Cardiac muscle cell (in vitro differentiated cells and primary cell): ENCODE measurements at regions not wholly inside any gene's neighbourhood (a gene's known extent, or its start where the extent isn't known, plus 50 kb on each side); places are given as distances from the start of the nearest gene placed in this dataset.

Source experiments
- DNase-seq, 2 donors: peaks; one replicate each; pipeline versions ENCODE4 v3.0.0 to v3.0.0-alpha.2; 2010 to 2017; ENCODE audit warnings: low read depth in 1 of 2, low spot score in 1 of 2
- H3K27ac ChIP-seq: fragments of 200-600 bp; sonication (generic); 2 replicates; pipeline ENCODE4 v1.5.1; 2016
- H3K27me3 ChIP-seq: fragments of 200-600 bp; sonication (generic); 2 replicates; pipeline ENCODE4 v1.6.0; 2016; ENCODE audit warnings: control low read depth
- H3K36me3 ChIP-seq: fragments of 200-600 bp; sonication (generic); 2 replicates; pipeline ENCODE4 v1.5.1; 2016; ENCODE audit warnings: control low read depth
- H3K4me1 ChIP-seq: fragments of 200-600 bp; sonication (generic); 2 replicates; pipeline ENCODE4 v1.8.1; 2017; ENCODE audit warnings: low read depth, mild to moderate bottlenecking, mixed run types
- H3K4me3 ChIP-seq: fragments of 200-600 bp; sonication (generic); 2 replicates; pipeline ENCODE4 v1.5.1; 2016; ENCODE audit warnings: mild to moderate bottlenecking
- H3K9me3 ChIP-seq: fragments of 200-600 bp; sonication (generic); 2 replicates; pipeline ENCODE4 v1.5.1; 2017; ENCODE audit warnings: low read depth, mild to moderate bottlenecking, control low read depth
- TF ChIP-seq, protein P1 (sequence below): IDR thresholded peaks from 2 replicates; pipeline ENCODE4 v1.5.1; 2012; ENCODE audit warnings: low read depth, mild to moderate bottlenecking, low read length

DNA sequence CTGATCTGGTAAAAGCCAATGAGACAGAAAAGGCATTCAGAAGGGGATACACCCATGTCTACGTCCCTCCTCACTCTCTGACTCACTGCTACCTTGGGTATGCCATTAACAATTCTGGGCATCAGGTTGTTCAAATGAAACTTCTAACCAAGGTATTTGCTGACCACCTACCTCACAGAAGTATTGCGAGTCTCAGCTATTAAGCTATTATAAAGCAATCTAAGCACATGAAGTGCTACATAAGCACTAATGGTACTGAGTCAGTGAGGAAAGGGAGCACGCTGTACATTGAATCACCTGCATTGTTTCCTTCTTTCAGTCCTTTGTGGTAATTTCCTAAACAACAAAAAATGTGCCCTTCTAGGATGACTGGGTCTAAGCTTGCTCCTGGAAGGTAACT, 62.8 kb upstream of the CCDC91 start:
- Histone ChIP-seq H3K27me3 (no peaks in the 10 kb centered on the region), H3K4me1 (no peaks in the 10 kb centered on the region), H3K36me3 (no peaks in the 10 kb centered on the region), H3K4me3 (no peak overlapping the region), H3K9me3 (no peaks in the 10 kb centered on the region), H3K27ac (no peak overlapping the region)
- TF ChIP-seq, protein P1, sequence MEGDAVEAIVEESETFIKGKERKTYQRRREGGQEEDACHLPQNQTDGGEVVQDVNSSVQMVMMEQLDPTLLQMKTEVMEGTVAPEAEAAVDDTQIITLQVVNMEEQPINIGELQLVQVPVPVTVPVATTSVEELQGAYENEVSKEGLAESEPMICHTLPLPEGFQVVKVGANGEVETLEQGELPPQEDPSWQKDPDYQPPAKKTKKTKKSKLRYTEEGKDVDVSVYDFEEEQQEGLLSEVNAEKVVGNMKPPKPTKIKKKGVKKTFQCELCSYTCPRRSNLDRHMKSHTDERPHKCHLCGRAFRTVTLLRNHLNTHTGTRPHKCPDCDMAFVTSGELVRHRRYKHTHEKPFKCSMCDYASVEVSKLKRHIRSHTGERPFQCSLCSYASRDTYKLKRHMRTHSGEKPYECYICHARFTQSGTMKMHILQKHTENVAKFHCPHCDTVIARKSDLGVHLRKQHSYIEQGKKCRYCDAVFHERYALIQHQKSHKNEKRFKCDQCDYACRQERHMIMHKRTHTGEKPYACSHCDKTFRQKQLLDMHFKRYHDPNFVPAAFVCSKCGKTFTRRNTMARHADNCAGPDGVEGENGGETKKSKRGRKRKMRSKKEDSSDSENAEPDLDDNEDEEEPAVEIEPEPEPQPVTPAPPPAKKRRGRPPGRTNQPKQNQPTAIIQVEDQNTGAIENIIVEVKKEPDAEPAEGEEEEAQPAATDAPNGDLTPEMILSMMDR: no peak
- no peak for DNase-seq

DNA sequence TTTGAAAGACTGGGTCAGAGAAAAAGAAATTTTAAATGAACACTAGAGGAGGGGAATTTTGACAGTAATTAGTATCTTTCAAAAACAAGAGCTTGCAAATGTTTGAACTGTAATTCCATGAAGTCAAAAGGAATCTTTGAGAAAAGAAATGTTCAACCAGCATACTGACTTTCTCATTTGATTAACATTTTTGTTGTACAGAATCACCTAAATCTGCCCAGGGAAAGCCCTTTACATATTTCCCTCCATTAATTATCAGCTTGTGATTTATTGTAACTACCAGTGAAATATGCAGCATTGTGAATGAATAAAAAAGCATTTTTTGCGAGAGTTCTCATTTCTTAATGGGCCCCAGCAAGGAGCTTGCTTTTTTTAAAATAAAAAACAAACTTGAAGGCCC, 61.2 kb upstream of the CCDC91 start:
- no peaks in the 10 kb centered on the region for H3K36me3 ChIP-seq
- no peak for DNase-seq
- TF ChIP-seq, protein P1: no peak
- H3K4me1 ChIP-seq: no peaks in the 10 kb centered on the region
- H3K27me3 ChIP-seq: no peaks in the 10 kb centered on the region
- H3K27ac ChIP-seq: no peak overlapping the region
- H3K4me3 ChIP-seq: no peak overlapping the region
- H3K9me3 ChIP-seq: no peaks in the 10 kb centered on the region

DNA sequence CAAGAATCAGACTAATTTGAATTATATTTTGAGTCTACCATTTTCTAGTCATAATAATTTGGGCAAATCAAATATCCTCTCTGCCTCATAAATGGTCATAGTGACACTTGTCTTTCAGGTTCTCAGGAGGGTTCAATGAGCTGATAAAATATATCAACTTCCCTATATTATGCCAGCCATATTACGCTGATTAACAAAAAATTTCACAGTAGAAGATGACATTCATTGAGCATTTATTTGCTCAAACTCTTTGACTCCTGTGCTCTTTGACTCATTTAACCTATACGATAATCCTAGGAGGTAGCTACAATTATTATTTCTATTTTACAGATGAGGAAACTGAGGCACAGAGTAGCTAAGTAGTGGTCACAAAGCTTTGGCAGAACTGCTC, 60.0 kb upstream of the CCDC91 start:
- TF ChIP-seq, protein P1: no peak

DNA sequence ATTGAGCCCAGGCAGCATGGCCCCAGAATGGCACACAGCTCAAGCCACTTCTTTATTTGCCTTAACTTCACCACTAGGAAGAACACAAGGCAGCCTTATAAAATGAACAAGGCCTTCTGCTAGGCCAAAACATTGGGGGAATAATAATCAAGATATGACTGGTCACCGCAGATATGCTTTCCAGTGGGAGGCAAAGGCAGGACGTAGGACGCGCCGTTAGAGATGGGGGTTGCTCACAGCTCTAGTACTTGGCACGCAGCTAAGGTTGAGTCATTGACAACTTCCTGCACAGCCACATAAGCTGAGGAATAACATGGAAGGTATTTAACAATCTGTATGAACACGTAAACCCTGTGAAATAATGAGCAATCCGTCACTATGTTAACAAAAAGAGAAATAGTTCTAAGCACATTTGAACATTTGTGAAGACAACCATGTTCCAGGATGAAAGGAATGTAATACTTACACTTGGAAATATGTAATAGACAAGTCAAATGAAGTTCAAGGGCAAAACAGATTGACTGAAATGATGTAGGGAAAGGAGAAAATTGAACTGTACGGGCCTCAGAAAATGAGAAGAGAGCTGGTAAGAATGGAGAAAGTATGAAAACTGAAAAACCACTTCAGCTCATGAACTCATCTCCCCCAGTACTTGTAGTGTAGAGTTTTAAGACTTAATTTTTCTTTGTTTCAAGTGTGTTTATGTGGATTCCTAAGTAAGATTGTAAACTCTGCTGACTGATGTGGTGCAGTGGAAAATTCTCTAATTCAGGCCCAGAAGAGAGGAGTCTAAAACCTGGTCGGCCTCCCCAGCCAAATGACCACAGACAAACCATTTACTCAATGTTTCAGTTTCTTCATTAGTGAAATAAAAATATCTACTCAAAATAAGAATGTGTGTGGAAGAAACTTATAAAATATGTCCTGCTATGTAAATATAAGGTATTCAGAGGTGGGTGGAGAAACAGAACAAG, 59.3 kb upstream of the CCDC91 start:
- TF ChIP-seq, protein P1: no peak
- no peaks in the 10 kb centered on the region for H3K27me3 ChIP-seq
- DNase-seq: peak in 1 of 2 donors; percentile 100
- H3K4me3 ChIP-seq: no peak overlapping the region
- H3K27ac ChIP-seq: no peak overlapping the region
- H3K4me1 ChIP-seq: no peaks in the 10 kb centered on the region
- no peaks in the 10 kb centered on the region for H3K9me3 ChIP-seq
- no peaks in the 10 kb centered on the region for H3K36me3 ChIP-seq

More for the DNA sequence above, 60.0 kb upstream of the CCDC91 start:
- no peaks in the 10 kb centered on the region for H3K4me1 ChIP-seq
- H3K27me3 ChIP-seq: no peaks in the 10 kb centered on the region
- no peaks in the 10 kb centered on the region for H3K36me3 ChIP-seq
- no peak overlapping the region for H3K4me3 ChIP-seq
- no peaks in the 10 kb centered on the region for H3K9me3 ChIP-seq
- no peak for DNase-seq
- H3K27ac ChIP-seq: no peak overlapping the region

DNA sequence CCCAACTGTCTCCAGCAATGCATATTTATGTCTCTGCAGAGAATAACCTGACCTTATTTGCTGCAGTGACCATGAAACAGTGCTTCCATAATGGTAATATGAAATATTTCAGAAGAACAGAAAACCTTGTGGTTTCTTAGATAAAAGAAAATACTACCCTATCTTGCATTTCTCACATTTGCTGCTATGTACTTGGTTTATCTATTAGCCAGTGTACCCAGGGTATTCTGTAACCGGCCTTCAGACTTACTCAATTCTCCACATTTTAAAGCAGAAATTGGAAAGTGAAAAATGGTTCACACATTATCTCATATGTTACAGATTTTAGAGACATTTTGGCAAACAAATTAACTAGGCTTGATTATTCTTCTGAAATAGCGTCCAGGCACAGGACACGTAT, 57.9 kb upstream of the CCDC91 start:
- Histone ChIP-seq H3K4me1 (no peaks in the 10 kb centered on the region), H3K4me3 (no peak overlapping the region), H3K36me3 (no peaks in the 10 kb centered on the region), H3K9me3 (no peaks in the 10 kb centered on the region), H3K27ac (no peak overlapping the region), H3K27me3 (no peaks in the 10 kb centered on the region)
- DNase-seq: peak in 1 of 2 donors; percentile 68
- TF ChIP-seq, protein P1: no peak
